HEK293 (cell line): ENCODE measurements at regions not wholly inside any gene's neighbourhood (a gene's known extent, or its start where the extent isn't known, plus 50 kb on each side); places are given as distances from the start of the nearest gene placed in this dataset.

Experiments
- MZF1 ChIP-seq: fragments of 450-650 bp; formaldehyde crosslinking; IDR thresholded peaks from 2 replicates; pipeline ENCODE4 v1.5.1; 2017; ENCODE audit warnings: missing biosample characterization, missing genetic modification characterization, borderline replicate concordance
- TCF7L2 ChIP-seq: IDR thresholded peaks from 2 replicates; pipeline ENCODE4 v1.6.1; 2011; ENCODE audit warnings: low read depth, mild to moderate bottlenecking, inconsistent platforms, low read length, moderate library complexity, borderline replicate concordance
- ZNF2 ChIP-seq: fragments of 450-650 bp; formaldehyde crosslinking; IDR thresholded peaks from 2 replicates; pipeline ENCODE4 v1.5.1; 2016; ENCODE audit warnings: missing biosample characterization, missing genetic modification characterization
- ZNF274 ChIP-seq, 2 experiments: fragments of 200-500 bp in 1 of 2; fragments of 450-650 bp in 1 of 2; sonication (Bioruptor generic) in 1 of 2; formaldehyde crosslinking in 1 of 2; IDR thresholded peaks; 2 replicates each; pipeline versions ENCODE4 v1.5.1 to v1.6.1; 2014 to 2016; ENCODE audit warnings: borderline replicate concordance in 1 of 2, inconsistent platforms in 1 of 2, low read length in 1 of 2, missing biosample characterization in 1 of 2, missing genetic modification characterization in 1 of 2
- ZNF335 ChIP-seq: fragments of 450-650 bp; formaldehyde crosslinking; conservative IDR thresholded peaks from 2 replicates; pipeline ENCODE4 v1.5.1; 2016; ENCODE audit warnings: missing biosample characterization, missing genetic modification characterization
- ZNF510 ChIP-seq: fragments of 450-650 bp; formaldehyde crosslinking; IDR thresholded peaks from 2 replicates; pipeline ENCODE4 v1.5.1; 2018; ENCODE audit warnings: mild to moderate bottlenecking, missing genetic modification characterization, missing biosample characterization; ENCODE audit not compliant: insufficient replicate concordance
- ZNF707 ChIP-seq: fragments of 450-650 bp; formaldehyde crosslinking; IDR thresholded peaks from 2 replicates; pipeline ENCODE4 v1.5.1; 2016; ENCODE audit warnings: missing biosample characterization, missing genetic modification characterization
- ZNF830 ChIP-seq: fragments of 450-650 bp; IDR thresholded peaks from 2 replicates; pipeline ENCODE4 v1.5.0; 2018; ENCODE audit warnings: missing biosample characterization, missing genetic modification characterization, low read depth, mild to moderate bottlenecking, moderate library complexity
- TF ChIP-seq, protein P1 (sequence below): fragments of 450-650 bp; formaldehyde crosslinking; IDR thresholded peaks from 2 replicates; pipeline ENCODE4 v1.5.1; 2016; ENCODE audit warnings: missing biosample characterization, missing genetic modification characterization
- TF ChIP-seq, protein P2 (sequence below): fragments of 450-650 bp; formaldehyde crosslinking; IDR thresholded peaks from 2 replicates; pipeline ENCODE4 v1.5.1; 2016; ENCODE audit warnings: missing biosample characterization, missing genetic modification characterization, low read depth
- TF ChIP-seq, protein P3 (sequence below): fragments of 450-650 bp; formaldehyde crosslinking; IDR thresholded peaks from 2 replicates; pipeline ENCODE4 v1.5.1; 2016; ENCODE audit warnings: missing biosample characterization, missing genetic modification characterization
- TF ChIP-seq, protein P4 (sequence below): fragments of 450-650 bp; formaldehyde crosslinking; IDR thresholded peaks from 2 replicates; pipeline ENCODE4 v1.5.1; 2017; ENCODE audit warnings: missing biosample characterization, missing genetic modification characterization

DNA sequence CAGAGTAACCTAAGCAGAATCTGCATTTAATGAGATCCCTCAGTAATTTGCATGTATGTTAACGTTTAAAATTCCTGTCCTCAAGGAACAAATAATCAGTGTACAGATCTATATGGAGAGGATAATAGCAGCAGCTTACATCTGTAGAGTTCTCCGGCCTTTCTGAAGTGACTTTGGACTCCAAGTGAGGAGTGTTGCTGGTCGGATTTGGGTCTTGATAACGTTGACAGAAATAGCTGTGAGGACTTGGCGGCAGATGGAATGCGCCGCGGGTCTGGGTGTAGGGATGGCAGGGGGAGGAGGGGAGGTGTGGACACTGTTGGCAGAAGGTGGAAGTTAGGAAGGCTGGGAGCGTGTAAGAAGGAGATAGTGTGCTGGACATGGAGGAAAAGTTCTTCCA lies 170.9 kb upstream of the GATA6 start:
- TF ChIP-seq ZNF707 (tag by site-specific recombination) (no peak), ZNF2 (tag by site-specific recombination) (no peak), ZNF510 (tag by site-specific recombination) (no peak), ZNF335 (tag by site-specific recombination) (no peak), ZNF830 (tag by site-specific recombination) (no peak), MZF1 (tag by site-specific recombination) (no peak), ZNF274 (IDR thresholded peaks at IDR 0.05; ENCODE audit: low read length) (no peak), ZNF274 (tag by site-specific recombination; IDR thresholded peaks at IDR 0.05; ENCODE audit: borderline replicate concordance) (no peak), TCF7L2 (no peak)
- TF ChIP-seq, protein P1, sequence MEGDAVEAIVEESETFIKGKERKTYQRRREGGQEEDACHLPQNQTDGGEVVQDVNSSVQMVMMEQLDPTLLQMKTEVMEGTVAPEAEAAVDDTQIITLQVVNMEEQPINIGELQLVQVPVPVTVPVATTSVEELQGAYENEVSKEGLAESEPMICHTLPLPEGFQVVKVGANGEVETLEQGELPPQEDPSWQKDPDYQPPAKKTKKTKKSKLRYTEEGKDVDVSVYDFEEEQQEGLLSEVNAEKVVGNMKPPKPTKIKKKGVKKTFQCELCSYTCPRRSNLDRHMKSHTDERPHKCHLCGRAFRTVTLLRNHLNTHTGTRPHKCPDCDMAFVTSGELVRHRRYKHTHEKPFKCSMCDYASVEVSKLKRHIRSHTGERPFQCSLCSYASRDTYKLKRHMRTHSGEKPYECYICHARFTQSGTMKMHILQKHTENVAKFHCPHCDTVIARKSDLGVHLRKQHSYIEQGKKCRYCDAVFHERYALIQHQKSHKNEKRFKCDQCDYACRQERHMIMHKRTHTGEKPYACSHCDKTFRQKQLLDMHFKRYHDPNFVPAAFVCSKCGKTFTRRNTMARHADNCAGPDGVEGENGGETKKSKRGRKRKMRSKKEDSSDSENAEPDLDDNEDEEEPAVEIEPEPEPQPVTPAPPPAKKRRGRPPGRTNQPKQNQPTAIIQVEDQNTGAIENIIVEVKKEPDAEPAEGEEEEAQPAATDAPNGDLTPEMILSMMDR, result no peak
- TF ChIP-seq, protein P2, sequence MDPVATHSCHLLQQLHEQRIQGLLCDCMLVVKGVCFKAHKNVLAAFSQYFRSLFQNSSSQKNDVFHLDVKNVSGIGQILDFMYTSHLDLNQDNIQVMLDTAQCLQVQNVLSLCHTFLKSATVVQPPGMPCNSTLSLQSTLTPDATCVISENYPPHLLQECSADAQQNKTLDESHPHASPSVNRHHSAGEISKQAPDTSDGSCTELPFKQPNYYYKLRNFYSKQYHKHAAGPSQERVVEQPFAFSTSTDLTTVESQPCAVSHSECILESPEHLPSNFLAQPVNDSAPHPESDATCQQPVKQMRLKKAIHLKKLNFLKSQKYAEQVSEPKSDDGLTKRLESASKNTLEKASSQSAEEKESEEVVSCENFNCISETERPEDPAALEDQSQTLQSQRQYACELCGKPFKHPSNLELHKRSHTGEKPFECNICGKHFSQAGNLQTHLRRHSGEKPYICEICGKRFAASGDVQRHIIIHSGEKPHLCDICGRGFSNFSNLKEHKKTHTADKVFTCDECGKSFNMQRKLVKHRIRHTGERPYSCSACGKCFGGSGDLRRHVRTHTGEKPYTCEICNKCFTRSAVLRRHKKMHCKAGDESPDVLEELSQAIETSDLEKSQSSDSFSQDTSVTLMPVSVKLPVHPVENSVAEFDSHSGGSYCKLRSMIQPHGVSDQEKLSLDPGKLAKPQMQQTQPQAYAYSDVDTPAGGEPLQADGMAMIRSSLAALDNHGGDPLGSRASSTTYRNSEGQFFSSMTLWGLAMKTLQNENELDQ (tag by site-specific recombination), result no peak
- TF ChIP-seq, protein P3, sequence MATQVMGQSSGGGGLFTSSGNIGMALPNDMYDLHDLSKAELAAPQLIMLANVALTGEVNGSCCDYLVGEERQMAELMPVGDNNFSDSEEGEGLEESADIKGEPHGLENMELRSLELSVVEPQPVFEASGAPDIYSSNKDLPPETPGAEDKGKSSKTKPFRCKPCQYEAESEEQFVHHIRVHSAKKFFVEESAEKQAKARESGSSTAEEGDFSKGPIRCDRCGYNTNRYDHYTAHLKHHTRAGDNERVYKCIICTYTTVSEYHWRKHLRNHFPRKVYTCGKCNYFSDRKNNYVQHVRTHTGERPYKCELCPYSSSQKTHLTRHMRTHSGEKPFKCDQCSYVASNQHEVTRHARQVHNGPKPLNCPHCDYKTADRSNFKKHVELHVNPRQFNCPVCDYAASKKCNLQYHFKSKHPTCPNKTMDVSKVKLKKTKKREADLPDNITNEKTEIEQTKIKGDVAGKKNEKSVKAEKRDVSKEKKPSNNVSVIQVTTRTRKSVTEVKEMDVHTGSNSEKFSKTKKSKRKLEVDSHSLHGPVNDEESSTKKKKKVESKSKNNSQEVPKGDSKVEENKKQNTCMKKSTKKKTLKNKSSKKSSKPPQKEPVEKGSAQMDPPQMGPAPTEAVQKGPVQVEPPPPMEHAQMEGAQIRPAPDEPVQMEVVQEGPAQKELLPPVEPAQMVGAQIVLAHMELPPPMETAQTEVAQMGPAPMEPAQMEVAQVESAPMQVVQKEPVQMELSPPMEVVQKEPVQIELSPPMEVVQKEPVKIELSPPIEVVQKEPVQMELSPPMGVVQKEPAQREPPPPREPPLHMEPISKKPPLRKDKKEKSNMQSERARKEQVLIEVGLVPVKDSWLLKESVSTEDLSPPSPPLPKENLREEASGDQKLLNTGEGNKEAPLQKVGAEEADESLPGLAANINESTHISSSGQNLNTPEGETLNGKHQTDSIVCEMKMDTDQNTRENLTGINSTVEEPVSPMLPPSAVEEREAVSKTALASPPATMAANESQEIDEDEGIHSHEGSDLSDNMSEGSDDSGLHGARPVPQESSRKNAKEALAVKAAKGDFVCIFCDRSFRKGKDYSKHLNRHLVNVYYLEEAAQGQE (tag by site-specific recombination), result no peak
- TF ChIP-seq, protein P4, sequence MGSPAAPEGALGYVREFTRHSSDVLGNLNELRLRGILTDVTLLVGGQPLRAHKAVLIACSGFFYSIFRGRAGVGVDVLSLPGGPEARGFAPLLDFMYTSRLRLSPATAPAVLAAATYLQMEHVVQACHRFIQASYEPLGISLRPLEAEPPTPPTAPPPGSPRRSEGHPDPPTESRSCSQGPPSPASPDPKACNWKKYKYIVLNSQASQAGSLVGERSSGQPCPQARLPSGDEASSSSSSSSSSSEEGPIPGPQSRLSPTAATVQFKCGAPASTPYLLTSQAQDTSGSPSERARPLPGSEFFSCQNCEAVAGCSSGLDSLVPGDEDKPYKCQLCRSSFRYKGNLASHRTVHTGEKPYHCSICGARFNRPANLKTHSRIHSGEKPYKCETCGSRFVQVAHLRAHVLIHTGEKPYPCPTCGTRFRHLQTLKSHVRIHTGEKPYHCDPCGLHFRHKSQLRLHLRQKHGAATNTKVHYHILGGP (tag by site-specific recombination), result no peak
